ENCODE measurements at regions not wholly inside any gene's neighbourhood (a gene's known extent, or its start where the extent isn't known, plus 50 kb on each side); places are given as distances from the start of the nearest gene placed in this dataset.
"Not testable (repeated sequence)": the region's sequence is repeated elsewhere in the genome, so short reads cannot be mapped to it uniquely, and the experiment has no call there.

DNA sequence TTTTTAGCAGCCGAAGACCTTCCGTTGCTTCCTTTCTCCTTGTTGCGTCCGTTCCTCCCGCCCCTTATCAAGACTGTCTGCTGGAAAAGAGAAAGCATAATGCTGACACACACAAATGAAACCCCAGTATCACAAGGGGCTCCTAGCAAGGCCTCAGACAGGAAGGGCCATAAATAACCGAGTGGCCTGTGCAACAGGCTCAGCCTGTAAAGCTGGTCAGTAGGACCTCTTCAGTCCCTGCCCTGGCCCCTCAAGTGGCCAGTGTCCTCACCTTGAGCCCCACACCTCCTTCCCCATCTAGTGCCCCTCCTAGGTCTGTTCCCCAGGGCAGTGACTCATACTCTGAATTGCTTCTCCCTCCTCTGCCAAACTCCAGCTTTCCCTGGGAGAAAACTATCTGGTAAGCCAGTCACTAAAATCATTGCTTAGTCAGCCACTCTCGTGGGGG, 174.6 kb upstream of the IL12B start:
- DNase-seq = no peak

GRCh38 chr5:159507055-159507454, 176.8 kb upstream of the IL12B start:
- no peak for DNase-seq

DNA sequence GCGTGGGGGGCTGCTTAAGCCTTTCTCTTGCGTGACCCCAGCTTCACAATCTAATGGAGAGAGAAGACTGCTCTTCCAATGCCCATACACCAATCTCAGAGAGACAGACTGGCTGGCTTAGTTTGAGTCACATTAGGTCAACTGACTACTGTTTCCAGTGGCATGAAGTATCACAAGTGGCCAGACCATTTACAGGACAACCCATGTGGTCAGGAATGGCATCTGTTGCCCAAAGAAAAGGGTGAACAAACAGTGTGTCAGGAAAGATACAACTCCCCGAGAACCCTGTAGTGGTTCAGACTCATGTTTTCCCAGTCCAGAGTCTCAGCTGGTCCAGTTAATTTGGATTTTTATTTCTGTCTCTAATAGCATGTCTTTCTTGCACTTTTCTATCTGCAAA, 177.4 kb upstream of the IL12B start:
- DNase-seq = no peak

DNA sequence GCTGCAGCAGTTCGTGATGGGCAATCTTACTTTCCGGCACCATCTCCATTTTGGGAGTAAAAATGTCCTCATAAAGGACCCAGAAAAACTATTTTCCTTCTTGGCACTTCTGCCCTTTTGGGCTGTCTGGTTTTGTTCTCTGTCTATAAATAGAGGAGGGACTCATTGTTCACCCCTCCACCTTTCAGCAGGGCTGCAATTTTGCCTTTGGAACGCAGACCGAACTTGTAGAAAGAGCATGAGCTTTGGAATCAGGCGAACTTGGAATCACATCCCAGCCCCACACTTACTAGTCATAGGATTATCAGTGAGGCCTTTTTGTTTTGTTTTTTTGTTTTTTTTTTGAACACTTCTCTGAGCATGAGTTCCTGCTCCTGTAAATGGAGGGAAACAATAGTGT, 178.1 kb upstream of the IL12B start:
- DNase-seq = no peak

DNA sequence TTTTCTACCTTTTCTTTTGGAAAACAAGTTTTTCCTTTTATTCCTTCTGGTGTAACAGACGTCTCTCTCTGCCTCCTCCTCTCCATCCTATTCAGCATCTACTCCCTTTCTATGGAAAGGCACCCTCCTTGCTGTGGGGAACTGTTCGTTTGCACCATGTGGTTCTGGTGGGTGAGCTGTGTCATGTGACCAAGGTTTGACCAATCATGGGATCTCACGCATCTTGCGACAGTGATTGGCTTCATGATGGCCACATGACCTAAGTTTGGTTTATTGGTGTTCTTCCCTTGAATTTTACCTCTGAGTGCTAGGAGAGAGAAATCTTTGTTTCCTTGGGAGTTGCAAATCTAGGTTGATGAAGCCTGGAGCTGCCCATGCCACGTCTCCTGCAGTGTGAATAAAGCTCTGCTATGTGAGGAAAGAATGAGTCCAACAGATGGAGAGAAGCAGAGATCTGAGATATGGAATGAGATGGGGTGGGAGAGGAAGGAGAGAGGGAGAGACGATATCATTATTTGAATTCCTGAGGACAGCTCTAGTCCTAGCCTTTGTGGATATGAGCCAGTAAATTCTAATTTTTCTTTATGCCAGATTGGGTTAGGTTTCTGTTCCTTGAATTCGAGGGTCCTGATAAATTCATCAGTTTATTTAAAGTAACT, 178.8 kb upstream of the IL12B start:
- no peak for DNase-seq

- DNase-seq = no peak
Observed at GRCh38 chr5:159510282-159510681, 180.0 kb upstream of the IL12B start.

GRCh38 chr5:159511570-159511969, 181.3 kb upstream of the IL12B start:
- no peak for DNase-seq

- no peak for DNase-seq
Observed at GRCh38 chr5:159512064-159512463, 181.8 kb upstream of the IL12B start.

GRCh38 chr5:159514229-159514810, 184.0 kb upstream of the IL12B start:
- DNase-seq = no peak

- no peak for DNase-seq
Observed at GRCh38 chr5:159515197-159515596, 184.9 kb upstream of the IL12B start.

GRCh38 chr5:159515909-159516415, 185.7 kb upstream of the IL12B start:
- peak; percentile 16 for DNase-seq

DNA sequence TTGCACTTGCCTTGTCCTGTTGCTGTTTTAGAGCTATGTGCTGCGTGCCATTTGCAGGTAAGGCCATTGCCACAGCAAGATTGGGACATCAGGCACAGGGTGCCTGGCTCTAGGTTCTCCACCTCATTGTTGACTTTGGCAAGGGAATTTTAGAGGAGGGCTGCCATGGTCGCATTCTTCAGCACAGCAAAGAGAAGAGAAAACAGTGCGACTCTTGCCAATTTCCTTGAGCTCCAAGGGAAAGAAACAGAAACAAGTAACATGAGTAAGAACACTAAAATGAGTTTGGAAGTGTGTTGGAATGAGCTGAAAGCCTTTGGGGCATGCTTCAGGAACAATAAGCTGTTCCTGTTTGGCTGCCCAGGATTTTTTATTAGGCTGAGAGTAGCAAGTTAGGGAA, 188.1 kb upstream of the IL12B start:
- DNase-seq = no peak

DNA sequence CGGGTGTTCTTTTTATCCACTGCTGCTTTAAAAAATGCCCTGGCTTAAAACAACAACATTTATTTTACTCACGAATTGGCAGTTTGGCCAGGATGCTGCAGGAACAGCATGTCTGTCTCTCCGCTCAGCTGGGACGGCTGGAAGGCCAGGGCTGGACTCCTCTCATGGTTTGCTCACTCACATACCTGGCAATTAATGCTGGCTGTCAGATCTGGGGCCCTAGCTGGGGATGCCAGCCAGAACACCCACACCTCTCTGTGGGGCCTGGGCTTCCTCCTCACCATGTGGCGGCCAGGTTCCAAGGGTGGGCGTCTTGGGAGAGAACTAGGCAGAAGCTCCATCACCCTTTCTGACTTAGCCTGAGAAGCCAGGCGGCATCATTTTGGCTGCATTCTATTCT, 189.1 kb upstream of the IL12B start:
- no peak for DNase-seq

DNA sequence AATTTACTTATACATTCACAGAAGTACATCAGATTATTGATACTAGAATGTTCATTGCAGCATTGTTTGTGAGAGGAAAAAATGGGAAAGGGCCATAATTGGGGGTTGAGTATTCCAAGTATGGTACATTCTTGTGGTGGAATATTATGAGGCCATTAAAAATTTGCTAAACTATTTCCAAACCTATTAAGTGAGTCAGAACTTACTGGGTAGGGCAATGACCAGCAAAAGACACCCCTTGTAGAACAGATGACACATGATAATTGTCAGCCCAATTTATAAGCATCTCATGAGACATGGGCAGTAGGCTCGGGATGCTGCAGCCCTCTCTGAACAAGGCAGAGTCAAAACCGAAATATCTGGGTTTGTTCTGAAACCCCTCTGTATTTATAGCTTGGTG, 192.6 kb upstream of the IL12B start:
- no peak for DNase-seq

DNA sequence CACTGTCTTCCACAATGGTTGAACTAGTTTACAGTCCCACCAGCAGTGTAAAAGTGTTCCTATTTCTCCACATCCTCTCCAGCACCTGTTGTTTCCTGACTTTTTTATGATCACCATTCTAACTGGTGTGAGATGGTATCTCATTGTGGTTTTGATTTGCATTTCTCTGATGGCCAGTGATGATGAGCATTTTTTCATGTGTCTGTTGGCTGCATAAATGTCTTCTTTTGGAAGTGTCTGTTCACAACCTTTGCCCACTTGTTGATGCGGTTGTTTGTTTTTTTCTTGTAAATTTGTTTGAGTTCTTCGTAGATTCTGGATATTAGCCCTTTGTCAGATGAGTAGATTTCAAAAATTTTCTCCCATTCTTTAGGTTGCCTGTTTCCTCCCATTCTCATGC, 194.0 kb upstream of the IL12B start:
- DNase-seq = not testable (repeated sequence)

GRCh38 chr5:159525117-159525516, 194.8 kb upstream of the IL12B start:
- no peak for DNase-seq

GRCh38 chr5:159527546-159528254, 197.4 kb upstream of the IL12B start:
- DNase-seq = no peak

GRCh38 chr5:159531554-159532105, 201.3 kb upstream of the IL12B start:
- no peak for DNase-seq

DNA sequence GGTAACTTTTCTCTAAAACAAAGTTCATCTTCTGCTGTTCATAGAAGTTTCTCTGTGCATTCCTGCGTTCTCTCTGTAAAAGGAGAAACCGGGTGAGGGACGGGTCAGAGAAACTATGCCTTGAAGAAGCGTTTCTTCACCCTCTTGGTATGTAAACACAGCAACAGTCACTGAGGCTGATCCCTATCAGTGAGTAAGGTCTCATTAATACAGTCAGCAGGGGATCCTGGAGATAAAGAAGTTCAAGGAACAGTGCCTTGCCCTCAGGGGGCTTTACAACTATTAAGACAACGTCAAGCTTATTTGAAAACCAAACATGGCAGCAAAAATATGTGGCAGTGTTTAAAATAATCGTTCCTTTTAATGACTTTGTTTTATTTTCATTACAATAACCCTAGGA, 202.9 kb upstream of the IL12B start:
- DNase-seq = no peak

GRCh38 chr5:159536166-159536565, 205.9 kb upstream of the IL12B start:
- DNase-seq = no peak

GRCh38 chr5:159536646-159537045, 206.4 kb upstream of the IL12B start:
- no peak for DNase-seq

- DNase-seq = no peak
Observed at GRCh38 chr5:159539678-159540077, 209.4 kb upstream of the IL12B start.

- DNase-seq = no peak
Observed at GRCh38 chr5:159543326-159543725, 213.0 kb upstream of the IL12B start.

- no peak for DNase-seq
Observed at GRCh38 chr5:159545156-159545555, 214.9 kb upstream of the IL12B start.

Measured in NCI-H774 (cell line).